GM19452 (cell line): ENCODE measurements at regions not wholly inside any gene's neighbourhood (a gene's known extent, or its start where the extent isn't known, plus 50 kb on each side); places are given as distances from the start of the nearest gene placed in this dataset.

Source experiments
- ATAC-seq: cut with Tn5 transposase; IDR thresholded peaks from one replicate; pipeline ENCODE4 v1.9.1; 2021; ENCODE audit not compliant: unreplicated experiment

DNA sequence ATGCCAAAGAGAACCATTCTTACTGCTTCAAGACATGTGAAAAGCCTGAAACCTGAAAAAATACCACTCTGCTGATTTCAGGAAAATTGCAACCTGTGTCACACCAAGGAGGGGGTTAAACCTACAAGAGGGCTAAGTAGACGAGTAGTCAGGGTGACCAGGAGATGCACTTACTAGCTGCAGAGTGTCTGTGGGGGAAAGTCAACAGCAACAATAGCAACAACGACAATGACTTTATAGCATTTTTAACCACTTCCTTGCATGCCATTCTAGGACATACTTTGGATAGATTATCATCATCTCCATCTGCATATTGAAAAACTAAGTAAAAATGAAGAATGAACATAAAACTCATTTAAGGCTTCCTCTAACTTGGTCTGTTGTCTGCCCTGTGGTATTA lies 902.7 kb downstream of the BCL11B start:
- no peak for ATAC-seq

DNA sequence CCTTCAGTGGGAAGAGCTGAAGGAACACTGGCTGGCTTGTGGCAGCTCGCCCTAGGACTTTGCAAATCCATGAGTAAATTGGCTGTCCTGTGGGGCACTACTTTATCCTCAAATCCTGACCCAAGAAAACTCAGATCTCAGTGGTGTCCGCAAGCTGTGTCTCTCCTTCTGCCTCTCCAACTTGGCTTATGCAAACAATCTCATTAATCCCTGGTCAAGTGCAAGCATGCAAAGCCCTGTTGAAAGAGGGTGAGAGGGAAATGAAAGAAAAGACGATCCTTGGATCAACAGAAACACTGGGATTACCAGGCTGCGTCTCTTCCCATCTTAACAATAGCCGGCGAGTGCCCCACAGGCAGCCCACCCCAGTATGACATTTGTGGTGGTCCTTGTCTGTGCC lies 901.6 kb downstream of the BCL11B start:
- no peak for ATAC-seq

DNA sequence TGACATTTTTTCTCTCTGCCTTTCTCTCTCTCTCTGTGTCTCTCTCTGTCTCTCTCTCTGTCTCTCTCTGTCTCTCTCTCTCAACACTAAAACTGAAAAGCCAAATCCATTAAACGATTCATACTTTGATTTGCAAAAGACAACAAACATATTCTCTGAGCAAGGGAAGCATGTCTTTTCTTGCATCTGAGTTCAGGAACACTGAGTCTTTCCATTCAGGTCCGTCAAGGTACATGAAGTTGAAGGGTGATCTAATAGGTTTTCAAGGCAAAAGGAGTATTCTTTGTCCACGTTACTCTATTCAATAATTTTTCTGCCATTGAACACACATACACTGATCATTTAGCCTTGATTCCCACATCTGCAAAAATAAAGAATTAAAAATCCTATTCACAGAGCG lies 900.9 kb downstream of the BCL11B start:
- no peak for ATAC-seq

DNA sequence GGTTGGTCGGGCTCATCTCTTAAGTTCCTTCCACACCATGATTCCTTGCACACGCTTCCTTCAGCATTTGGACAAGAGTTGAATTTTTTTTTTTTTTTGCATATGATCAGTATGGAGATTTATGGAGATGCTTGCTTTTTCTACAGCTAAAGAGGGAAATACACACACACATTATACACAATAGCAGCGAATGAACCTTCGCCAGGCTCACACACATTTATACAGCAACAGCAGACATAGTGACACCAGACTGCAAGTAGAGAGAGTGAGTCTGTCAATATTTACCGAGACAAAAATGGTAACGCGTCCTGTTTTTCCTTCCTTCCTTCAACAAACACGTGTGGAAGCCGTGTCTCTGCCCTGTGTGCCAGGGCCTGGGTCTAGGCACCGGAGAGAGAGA lies 897.9 kb downstream of the BCL11B start:
- no peak for ATAC-seq

DNA sequence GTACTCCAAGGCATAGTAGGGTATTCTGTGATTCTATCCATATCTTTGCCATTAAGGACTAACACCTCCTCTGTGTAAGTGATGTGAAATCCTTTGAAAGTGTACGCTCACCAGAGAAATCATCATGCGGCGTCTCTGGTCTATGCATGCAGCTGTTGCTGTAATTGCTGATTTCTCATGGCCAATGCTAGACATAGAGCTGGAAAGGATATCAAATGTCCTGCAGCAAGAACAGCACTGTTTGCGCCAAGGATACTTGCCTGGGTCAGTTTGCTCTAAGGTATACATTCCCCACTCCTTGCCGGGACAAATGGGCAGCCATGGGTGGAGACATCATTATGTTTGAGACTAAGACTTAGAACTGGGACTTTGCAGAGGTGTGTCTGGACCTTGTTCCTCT lies 896.4 kb downstream of the BCL11B start:
- ATAC-seq = no peak

DNA sequence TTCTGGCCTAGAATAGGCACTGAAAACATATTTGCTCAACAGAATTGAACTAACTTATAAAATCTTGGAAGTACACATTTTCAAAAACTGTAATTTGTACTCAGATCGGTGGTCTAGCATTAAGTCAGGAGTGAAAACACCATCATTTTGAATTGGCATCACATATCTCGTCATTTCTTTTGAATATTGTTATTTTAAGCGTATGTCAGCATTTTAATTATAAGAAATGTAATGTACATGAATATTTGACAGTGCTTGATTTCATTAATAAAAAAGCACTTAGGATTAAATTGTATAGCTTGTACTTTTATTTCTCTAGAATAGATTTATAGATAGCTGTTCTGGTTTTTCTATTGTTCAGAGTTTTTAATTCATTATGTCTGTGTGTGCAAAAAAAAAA lies 892.2 kb downstream of the BCL11B start:
- no peak for ATAC-seq

DNA sequence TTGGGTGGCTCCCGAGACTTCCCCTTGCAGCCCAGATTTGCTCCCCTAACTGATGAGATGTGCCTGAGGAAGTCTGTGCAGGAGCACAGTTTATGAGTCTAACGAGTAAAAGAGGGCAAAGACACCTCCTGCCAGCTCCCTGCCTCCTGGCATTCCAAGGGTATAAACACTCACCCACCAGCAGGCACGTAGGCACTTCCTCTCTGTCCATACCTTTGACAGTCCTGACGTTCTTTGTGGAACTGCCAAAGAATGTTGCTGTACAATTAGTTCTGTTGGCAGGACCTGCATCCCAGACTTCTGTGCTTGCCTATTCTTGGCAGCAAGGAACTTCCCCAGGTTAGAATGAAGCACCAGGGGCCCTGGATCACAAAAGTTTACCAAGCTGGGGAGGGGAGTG lies 889.3 kb downstream of the BCL11B start:
- ATAC-seq = no peak

DNA sequence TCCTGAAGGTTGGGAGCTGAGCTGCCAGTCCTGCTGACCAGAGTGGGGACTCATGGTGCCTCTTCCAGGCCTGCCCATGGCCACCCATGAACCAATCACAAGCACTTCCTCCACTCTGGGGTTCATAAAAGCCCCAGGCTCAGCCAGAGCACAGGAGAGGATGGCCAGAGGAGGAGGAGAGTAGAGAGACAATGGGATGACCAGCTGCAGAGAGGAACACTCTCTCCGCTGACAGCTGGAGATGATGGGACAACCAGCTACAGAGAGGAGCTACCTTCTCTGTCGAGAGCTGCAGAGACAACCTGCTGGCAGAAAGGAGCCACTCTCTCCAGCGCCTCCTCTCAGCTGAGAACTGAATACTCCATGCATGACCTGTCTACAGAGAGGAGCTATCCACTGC lies 886.1 kb downstream of the BCL11B start:
- ATAC-seq = no peak

DNA sequence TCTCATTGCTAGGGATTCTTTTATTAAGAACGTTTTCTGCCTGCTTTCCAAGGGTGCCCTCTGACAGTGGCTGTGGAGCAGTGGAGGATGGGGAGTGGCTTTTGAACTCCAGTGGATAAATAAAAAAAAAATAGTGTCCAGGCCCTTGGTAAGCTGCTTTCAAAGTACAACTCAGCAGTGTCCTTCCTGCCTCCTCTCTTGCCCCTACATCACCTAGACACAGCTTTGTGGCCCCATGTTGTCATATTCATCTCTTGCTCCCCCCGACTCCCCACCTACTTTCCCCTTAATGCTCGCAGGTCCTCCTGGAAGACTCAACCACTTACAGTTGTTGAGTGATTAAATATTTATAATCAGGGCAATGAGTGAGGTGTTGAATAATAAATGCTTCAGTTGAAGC lies 880.9 kb downstream of the BCL11B start:
- no peak for ATAC-seq

DNA sequence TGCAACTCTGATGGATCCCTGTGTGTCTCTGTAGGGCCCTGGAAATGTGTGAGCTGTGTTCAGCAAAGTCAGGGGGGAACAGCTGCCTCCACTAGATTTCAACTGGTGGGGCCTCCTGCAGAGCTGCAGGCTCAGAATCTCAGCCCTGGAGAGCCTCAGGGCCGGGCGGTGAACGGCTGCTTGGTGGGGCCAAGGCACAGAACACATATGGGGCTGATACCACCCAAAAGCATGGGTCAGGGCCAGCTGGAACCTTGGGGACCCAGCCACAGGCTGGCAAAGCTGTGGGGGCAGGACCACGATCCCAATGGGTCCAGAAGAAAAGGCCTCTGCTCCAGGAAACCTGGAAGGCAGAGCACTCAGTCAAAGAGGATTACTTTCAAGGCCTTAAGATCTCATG lies 878.5 kb downstream of the BCL11B start:
- ATAC-seq = no peak

DNA sequence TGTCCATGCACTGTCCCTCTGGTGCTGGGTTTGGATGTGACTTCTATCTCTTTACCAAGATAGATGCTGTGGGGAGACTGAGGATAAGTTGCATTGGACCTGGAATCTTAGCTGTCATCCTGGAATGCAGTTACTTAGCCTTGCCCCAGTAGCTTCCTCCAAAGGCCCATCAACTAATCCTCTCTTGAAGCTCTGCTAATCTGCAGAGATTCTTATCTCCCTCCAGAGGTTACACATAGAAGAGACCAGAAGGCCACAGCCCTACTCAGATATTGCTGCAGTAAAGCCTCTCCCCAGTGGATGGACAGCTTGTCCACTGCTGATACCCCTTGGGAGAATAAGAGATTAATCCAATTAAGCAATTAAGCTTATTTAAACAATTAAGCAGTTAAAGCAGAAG lies 867.2 kb downstream of the BCL11B start:
- no peak for ATAC-seq

DNA sequence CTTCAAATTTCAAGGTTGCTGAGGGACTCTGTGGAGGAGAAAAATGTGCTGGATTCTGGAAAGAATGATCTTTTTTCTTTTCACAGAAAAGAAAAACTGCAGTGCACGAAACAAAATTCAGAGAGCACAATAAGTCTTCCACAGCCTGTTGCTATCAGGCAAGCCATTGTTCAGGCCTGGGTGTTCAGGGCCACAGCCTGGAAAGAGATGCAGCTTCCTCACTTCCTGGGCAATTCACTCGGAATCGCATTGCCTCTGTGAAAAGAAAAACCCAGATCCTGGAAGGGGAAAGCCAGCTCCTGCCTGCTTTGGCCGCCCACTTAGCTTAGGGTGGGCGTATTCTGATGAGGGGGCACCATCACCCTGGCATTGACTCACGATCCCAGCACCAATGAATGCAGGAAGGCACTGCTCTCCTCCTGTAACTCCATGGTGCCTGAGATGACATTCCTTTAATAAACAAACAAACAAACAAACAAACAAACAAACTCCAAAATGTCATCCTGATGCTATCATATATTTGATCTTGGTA lies 863.9 kb downstream of the BCL11B start:
- ATAC-seq = no peak

DNA sequence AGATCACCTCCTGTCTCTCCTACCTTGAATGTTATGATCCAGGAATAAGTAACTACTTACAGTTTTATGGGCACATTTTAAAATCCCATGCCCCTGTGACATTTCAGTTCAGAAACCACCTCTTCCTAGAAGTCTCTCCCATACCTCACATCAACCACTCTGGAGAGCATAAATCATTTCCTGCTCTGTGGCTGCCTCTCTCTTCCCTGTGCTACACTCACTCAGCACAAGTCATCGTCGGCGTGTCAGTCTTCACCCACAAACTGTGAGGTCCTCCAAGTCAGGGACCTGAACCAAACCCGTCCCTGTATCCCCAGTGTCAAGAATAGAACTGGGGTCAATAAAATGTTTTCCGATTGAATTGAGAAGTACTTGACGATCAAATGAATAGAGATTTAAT lies 863.3 kb downstream of the BCL11B start:
- ATAC-seq = no peak

DNA sequence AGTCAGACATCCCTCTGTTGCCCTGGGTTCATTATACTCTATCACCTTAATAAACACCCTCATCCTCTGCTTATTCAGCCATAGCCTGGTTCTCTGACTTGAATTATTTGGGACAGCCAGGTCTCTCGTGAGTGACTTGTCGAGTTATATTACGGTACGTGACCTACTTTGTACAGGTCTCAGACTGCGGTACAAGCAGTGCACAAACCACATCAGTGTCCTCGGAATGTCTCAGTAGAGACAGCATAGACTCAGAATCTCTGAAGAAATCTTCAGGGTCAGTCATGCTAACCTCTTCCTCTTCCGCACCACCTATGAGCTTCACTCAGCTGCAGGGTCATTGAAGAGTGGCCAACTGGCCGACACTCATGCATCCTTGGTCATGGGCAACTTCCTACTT lies 860.8 kb downstream of the BCL11B start:
- no peak for ATAC-seq

DNA sequence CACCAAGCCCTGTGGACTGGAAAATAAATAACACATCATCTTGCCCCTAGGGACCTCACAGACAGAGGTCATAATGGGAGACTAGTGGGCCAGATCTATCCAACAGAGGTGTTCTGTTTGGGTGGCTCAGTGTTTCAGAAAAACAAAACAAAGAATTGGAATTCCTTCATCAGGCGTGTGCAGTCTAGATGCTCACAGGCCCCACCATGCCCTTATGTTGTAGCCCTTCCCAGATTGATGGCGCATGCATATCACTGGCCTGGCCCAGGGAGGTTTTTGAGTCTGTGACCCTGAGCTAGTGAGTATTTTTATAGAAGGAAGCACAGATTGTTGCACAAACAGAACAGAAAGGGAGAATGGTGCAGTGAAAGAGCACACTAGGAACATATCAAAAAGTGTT lies 859.6 kb downstream of the BCL11B start:
- no peak for ATAC-seq

DNA sequence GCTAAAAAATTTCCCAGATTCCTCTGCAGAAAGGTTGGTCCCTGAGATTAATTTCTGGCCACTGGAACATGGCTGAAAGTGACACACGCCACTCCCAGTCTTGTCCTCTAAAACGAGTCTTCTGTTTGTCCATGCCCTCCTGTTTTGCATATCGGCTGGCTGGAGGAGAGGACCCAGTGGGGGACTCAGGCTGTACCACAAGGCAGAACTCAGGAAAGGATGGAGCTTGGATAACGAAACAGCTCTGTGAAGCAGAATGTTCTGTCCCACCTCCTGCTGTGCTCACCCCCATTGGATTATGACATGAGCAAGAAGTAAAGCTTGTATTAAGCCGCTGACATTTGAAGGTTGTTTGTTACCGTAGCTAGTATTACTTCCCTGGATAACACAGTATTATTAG lies 856.2 kb downstream of the BCL11B start:
- ATAC-seq = no peak

DNA sequence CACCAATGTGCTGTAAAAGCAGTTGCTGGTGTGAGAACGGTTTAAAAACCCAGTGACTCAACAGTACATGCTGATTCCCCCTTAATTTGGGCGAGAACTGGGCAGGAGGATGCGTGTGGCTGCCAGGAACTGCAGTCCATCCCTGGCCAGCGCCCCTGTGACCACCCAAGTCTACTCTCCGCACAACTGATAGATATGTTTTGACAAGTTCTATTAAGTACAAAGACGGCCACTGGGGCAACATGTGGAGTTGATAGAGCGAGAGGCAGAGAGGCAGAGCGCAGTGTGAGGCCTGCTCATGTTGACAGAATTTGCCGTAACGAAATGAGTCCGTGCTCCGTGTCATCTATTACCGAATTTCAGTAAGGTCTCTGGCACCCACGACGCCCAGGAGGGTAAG lies 855.0 kb downstream of the BCL11B start:
- ATAC-seq = no peak

DNA sequence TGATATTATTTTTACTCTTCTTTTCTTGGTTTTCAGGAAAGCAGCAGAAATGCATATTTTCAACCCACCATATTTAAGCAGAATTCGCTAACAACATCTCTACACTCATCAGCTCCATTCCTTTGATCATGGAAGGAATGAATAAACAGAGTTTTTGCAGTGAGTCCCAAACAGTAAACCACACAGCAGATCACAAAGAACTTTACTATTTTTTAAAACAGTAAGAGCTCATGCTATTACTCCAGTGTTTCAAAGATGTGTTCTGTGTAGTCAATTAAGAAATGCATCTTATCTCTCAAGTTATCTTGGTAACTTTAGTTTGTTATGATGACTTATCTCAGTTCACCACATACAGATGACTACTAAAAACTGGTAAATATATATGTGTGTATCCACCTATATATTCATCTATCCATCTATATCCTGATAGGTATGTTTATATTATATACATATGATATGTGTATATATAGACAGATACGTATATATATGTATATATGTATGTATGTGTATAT lies 843.5 kb downstream of the BCL11B start:
- ATAC-seq = no peak

DNA sequence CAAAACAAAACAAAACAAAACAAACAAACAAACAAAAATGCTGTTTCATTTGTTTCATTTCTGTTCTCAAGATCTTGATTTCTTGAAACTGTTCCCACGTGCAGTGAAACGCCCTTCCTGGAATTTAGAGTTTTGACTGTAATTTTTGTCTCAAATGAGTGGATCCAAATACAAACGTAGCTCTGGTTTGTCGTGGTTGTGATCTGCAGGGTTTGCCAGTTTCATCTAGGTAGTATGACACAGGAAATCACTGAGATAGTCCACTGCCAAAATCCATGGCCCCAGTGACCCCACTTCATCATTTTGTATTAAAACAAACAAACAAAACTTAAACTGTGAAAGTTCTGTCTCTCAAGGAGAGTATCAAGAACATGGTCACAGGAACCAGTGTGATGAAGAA lies 838.6 kb downstream of the BCL11B start:
- no peak for ATAC-seq

DNA sequence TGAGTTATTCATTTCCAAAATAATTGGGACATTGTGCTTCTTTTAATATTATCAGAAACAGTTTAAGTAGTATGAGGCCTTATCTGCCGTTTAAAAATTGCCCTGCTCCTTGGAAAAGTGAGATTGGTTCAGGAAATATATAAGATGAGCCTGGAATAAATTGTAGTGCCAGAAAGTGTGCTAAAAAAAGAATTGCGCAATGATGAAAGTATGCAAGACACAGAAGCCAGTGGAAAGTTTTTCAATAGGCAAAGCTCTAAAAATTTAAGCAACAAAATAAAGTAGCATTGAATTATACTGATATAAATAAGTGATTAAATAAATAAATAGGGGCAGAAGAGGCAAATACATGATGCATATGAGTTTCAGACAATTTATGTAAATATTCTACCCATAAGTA lies 834.9 kb downstream of the BCL11B start:
- no peak for ATAC-seq

DNA sequence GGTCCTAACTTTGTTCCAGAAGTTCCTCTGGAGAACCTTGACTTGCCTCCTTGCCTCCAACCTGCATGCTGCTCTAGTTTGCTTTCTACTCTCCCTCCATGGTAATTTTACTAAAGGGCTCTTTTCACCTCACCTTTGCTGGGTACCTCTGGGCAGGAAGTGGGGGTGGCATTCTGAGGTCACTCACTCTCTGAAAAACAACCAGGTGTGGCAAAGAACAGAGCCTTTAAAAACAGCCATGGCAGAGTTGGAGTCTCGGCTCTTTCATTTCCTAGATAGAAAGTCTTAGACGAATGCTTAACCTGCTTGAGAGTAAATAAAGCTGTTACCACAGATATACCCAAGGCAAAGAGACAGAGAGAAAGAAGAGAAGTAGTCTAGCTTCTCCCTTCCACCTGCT lies 827.9 kb downstream of the BCL11B start:
- ATAC-seq = no peak

DNA sequence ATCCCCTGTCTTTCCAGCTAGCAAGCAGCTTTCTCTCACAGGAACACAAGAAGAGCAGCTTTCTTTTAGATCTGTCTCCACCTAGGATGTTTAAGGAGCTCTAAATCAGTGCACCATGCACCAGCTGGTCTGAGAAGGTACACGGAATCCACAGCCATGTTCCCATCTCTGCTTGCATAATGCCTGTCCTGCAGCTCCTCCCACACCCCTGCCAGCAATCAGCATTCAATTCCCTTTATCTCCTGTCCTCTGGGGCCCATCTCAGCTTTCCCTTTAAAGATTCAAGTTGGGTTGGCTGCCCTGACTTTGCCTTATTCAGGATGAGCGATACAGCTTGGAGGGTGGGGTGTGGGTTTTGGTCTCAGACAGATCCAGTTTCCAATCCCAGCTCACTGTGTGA lies 826.3 kb downstream of the BCL11B start:
- no peak for ATAC-seq

DNA sequence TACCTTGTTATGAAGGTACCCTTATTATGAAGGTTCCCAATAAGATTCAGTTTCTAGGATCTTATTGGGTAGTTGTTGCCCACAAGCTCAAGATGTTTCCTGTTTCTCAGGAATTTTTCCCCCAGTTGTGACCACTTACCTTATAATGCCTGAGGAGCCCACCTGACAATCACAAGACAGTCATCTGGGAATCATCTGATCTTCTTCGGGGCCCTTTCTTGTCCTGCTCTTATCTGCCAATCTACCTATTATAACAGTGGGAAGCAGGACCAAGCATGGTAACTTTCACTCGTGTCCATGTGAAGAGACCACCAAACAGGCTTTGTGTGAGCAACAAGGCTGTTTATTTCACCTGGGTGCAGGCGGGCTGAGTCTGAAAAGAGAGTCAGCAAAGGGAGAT lies 825.5 kb downstream of the BCL11B start:
- ATAC-seq = no peak

DNA sequence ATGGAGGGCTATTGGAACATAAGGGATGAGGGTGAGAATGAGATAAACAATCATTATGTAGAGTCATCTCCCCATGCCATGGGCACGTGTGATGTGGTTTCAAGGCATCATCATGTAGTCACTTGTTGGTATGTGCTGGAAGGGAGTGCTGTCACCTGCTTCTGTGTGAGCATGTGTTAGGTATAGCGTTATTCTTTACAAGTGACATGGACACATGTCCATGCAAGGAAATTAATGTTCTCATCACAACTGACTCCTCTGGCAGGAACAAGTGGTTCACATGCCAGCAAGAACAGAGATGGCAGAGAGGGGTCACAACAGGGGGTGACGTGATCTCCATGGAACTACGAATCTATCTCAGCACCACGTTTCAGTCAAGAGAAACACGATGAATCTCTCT lies 815.8 kb downstream of the BCL11B start:
- ATAC-seq = no peak
